HG02610 (cell line): ENCODE measurements at regions not wholly inside any gene's neighbourhood (a gene's known extent, or its start where the extent isn't known, plus 50 kb on each side); places are given as distances from the start of the nearest gene placed in this dataset.

Experiments
- ATAC-seq: cut with Tn5 transposase; IDR thresholded peaks from one replicate; pipeline ENCODE4 v1.9.1; 2021; ENCODE audit warnings: mild to moderate bottlenecking, moderate library complexity; ENCODE audit not compliant: unreplicated experiment

GRCh38 chr5:93076096-93076495 lies 504.9 kb downstream of the NR2F1-AS1 start:
- ATAC-seq = no peak

- ATAC-seq = no peak
These were observed 507.5 kb downstream of the NR2F1-AS1 start for GRCh38 chr5:93073547-93073946.

GRCh38 chr5:93072831-93073459 lies 508.1 kb downstream of the NR2F1-AS1 start:
- no peak for ATAC-seq

- ATAC-seq = no peak
These were observed 509.3 kb downstream of the NR2F1-AS1 start for GRCh38 chr5:93071710-93072109.

- no peak for ATAC-seq
These were observed 510.1 kb downstream of the NR2F1-AS1 start for GRCh38 chr5:93070938-93071337.

- ATAC-seq = no peak
These were observed 511.7 kb downstream of the NR2F1-AS1 start for GRCh38 chr5:93069276-93069675.

GRCh38 chr5:93062548-93062947 lies 518.5 kb downstream of the NR2F1-AS1 start:
- no peak for ATAC-seq

- no peak for ATAC-seq
These were observed 522.7 kb downstream of the NR2F1-AS1 start for GRCh38 chr5:93058309-93058708.

GRCh38 chr5:93057311-93057710 lies 523.7 kb downstream of the NR2F1-AS1 start:
- no peak for ATAC-seq

GRCh38 chr5:93055971-93056370 lies 525.0 kb downstream of the NR2F1-AS1 start:
- ATAC-seq = no peak

GRCh38 chr5:93055561-93055960 lies 525.5 kb downstream of the NR2F1-AS1 start:
- ATAC-seq = no peak

GRCh38 chr5:93054424-93055163 lies 526.4 kb downstream of the NR2F1-AS1 start:
- ATAC-seq = no peak

GRCh38 chr5:93053825-93054224 lies 527.2 kb downstream of the NR2F1-AS1 start:
- no peak for ATAC-seq

GRCh38 chr5:93048858-93049257 lies 532.2 kb downstream of the NR2F1-AS1 start:
- no peak for ATAC-seq

GRCh38 chr5:93044859-93045666 lies 536.0 kb downstream of the NR2F1-AS1 start:
- no peak for ATAC-seq

GRCh38 chr5:93039888-93040287 lies 541.1 kb downstream of the NR2F1-AS1 start:
- no peak for ATAC-seq

- ATAC-seq = no peak
These were observed 546.1 kb downstream of the NR2F1-AS1 start for GRCh38 chr5:93034621-93035590.

- ATAC-seq = no peak
These were observed 558.1 kb downstream of the NR2F1-AS1 start for GRCh38 chr5:93022796-93023447.

GRCh38 chr5:93022211-93022610 lies 558.8 kb downstream of the NR2F1-AS1 start:
- ATAC-seq = no peak

GRCh38 chr5:93019896-93020295 lies 561.1 kb downstream of the NR2F1-AS1 start:
- no peak for ATAC-seq
